DMS153 treated with DMSO at 0.1 percent for 48 hours (cell line): ENCODE measurements at regions not wholly inside any gene's neighbourhood (a gene's known extent, or its start where the extent isn't known, plus 50 kb on each side); places are given as distances from the start of the nearest gene placed in this dataset.
"Not testable (repeated sequence)": the region's sequence is repeated elsewhere in the genome, so short reads cannot be mapped to it uniquely, and the experiment has no call there.

Experiments
- DNase-seq: peaks from one replicate; lab custom pipeline; 2025; ENCODE audit not compliant: unreplicated experiment; lab: John Stamatoyannopoulos, UW

DNA sequence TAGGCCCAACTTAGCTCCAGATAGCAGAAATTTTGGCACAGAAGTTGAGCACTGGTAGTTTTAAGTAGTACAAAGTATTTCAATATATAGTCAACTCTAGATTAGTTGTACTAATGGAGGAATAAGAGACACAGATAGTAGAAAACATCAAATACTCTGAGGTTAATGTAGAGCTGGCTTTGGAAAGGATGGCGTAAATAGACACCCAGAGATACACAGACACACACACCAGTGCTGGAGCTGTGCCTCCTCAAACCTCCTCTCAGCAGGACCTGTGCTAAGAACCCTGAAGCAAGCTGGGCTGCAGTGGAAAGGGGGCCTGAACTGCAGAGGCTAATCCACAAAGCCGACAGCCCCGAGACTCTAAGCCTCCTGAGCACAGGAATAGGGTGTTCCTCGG, 67.0 kb upstream of the EDEM3 start:
- no peak for DNase-seq

DNA sequence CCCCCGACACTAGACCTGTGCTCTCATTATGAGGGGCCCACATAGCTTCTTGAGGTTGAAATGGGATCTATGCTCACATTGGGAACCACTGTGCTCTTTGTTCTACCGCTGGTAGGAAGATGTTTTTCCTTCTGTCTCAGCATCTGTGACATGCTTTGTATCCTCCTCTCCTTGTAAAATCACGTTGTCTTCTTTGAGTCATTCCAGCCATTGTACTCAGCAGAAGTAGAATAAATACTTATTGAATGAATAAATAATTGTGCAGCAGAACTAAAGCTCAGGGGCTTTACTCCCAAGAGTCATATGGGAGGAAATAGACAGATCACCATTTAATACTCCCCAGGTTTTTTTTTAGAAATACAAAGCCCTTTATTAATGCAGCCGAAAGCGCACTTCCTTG, 66.3 kb upstream of the EDEM3 start:
- no peak for DNase-seq

DNA sequence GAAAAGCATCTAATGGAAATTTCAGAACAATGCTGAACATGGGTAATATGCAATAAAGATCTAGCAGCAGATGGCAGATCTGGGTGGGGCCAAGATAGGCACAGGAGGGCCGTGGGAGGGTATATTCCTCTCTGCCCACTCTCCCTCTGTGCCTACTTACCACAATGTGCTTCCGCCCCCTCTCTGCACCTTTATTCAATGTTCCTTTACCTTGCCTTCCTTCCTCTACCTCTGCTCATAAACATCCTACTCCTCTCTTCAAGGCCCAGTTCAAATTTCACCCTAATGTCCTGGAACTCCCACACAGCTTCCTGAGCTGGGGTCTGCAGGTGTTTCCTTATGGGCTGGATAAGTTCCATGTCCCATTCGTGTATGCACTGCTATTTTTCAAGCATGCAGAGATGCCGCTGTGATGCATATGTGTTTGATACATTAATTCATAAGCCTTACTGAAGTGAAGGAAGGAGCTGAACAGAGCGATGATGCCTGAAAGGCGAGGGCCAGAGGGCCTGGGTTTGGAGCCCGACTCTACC, 65.6 kb upstream of the EDEM3 start:
- DNase-seq = no peak

DNA sequence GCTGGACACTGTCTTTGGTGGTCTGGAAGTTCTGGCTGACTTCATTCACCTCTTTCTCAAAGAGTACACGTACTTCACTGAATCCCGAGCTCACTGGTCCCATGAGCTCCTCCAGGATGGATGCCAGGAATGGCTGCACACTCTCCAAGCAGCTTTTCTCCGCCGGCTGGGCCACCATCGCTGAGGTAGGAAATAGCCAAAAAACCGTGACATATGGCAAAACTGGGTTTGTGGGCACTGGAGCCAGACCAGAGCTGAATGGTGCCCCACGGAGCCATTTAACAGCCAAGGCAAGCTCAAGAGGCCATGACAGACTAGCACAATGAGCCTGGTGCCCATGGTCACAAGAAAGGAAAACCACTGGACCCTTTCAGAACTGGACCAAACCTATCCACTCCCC, 64.0 kb upstream of the EDEM3 start:
- no peak for DNase-seq

DNA sequence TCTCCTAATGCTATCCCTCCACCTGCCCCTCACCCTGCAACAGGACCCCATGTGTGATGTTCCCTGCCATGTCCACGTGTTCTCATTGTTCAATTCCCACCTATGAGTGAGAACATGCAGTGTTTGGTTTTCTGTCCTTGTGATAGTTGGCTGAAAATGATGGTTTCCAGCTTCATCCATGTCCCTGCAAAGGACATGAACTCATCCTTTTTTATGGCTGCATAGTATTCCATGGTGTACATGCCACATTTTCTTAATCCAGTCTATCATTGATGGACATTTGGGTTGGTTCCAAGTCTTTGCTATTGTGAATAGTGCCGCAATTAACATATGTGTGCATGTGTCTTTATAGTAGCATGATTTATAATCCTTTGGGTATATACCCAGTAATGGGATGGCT, 62.3 kb upstream of the EDEM3 start:
- DNase-seq = not testable (repeated sequence)

DNA sequence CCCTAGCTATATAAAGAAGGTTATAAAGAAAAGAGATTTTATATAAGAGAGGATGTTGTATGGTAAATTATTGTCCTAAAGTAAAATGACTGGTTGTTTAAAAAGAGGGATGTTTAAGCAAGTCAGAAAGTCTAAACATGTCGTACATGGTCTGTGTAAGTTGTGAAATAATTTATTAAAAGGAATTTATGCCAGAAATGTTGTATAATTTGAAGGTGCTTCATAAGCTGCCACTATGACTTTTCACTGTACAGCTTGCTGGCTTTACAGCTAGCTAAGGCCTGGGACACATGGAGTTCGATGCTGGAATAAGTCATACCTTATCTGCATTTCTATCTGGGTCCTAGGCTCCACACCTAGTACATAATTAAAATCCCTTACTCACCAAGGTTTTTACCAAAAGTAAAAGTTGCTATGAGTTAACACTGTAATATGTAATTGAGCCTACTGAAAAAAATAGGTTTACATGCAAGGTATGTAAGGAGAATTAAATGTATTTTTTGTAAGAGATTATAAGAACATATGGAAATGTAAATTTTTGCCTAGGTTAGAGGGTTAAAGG, 59.0 kb upstream of the EDEM3 start:
- DNase-seq = no peak

DNA sequence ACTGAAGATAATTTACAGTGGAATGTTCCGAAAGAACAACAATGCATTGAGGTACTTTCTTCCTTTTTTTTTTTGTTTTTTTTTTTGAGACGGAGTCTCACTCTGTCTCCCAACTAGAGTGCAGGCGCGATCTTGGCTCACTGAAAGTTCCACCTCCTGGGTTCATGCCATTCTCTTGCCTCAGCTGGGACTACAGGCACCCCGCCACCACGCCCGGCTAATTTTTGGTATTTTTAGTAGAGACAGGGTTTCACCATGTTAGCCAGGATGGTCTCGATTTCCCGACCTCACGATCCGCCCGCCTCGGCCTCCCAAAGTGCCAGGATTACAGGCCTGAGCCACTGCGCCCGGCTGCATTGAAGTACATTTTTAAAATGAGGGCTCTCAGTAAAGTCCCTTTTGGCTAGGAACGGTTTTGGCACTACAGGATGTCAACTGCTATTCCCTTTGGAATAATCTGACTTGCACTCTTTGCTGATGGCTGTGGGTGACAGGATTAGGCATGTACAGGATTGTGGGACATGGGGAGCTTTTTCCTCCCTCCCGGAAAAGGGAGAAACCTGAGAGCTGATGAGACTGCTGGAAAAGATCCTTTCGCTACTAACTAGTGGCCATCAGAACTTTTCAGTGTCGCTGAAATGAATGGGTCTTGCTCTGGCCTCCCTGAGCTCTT, 56.9 kb upstream of the EDEM3 start:
- DNase-seq = no peak

DNA sequence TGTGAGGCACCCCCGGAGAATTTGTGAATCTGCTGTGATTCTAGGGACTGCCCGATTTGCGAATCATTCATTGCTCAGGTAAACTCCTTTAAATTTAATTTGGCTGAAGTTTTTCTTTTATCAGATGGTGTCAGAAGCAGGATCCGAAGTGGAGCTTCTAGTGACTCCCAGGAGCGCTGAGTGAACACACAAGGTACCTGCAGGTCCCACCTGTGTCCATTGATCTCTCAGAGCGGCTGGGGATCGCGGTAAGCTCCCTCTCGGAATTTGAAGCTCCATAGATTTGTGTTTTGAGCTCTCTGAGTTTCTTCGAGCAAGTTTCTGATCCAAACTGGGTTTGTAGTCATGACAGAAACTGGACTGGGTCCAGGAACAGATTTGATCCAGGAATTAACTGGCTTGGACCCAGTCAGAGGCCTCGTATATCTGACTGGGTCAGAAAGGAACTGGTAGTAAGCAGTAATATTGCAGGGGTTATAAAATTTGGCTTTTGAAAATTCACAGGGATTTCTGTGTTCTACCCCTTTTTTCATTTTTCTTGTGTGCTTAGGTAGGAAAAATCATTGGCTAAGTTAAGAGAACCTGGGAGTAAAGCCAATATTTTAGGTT, 56.2 kb upstream of the EDEM3 start:
- no peak for DNase-seq

DNA sequence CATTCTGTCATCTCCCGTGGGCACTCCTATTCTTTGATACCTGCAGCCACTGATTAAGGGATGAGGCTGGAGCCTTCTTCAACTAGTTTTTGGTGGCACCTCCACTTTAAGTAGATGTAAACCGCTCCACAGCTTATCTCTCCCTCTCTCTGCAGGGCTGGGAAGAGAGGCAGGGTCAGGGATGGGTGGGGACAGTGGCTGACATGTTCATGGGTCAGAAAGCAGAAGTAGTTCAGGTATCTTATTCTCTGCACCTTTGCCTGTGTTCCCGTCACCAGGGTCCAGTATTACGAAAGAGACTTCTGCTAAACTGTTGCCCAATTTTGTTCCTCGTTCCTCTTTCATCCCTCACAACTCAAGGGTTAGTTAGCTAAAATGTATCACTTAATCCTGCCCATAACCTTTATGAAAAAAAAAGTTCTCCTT, 51.7 kb upstream of the EDEM3 start:
- no peak for DNase-seq

DNA sequence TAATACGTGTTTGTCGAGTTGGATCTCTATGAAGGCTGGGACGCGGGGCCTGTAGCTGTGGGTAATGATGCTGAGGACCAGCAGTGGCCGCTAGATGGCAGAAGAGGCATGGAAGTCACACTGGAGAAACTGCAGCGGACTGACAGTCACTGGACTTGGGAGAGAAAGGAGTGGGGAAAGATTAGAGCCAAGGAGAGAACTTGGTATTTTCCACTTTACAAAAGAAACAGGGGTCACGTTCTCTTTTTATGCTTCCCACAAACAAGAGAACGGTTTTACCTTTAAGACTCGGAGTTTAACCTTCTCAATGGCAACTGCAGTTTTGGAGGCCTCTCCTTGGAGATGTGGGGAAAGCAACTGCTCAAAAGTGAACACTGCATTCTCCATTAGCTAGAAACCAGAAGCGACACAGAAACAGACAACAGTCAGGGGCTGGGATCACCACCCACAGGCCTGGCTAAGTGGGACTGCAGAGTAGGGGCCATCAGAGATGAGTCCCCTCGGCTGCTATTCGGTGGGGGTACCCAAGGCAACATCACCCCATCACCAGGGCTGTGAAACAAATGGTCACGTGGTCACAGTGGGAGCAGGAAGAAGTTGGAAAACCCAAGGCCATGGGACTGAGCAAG, 51.1 kb upstream of the EDEM3 start:
- DNase-seq = peak; percentile 89
